Mesendoderm (in vitro differentiated cells): ENCODE measurements at regions not wholly inside any gene's neighbourhood (a gene's known extent, or its start where the extent isn't known, plus 50 kb on each side); places are given as distances from the start of the nearest gene placed in this dataset.
A peak's percentile ranks its signal among the peaks of the same experiment; 100 is the strongest.

Source experiments
- DNase-seq: peaks from one replicate; pipeline ENCODE4 v3.0.0; 2013
- H2AK5ac ChIP-seq: 2 replicates; pipeline ENCODE4 v1.6.1; 2013; ENCODE audit warnings: low read length, inconsistent platforms
- H2BK120ac ChIP-seq: 2 replicates; pipeline ENCODE4 v1.6.1; 2013; ENCODE audit warnings: low read depth, mild to moderate bottlenecking, low read length, moderate library complexity, mixed read lengths
- H2BK15ac ChIP-seq: replicated peaks from 2 replicates; pipeline ENCODE4 v1.6.1; 2013; ENCODE audit warnings: low read depth, mild to moderate bottlenecking, moderate library complexity
- H2BK5ac ChIP-seq: 2 replicates; pipeline ENCODE4 v1.6.1; 2013; ENCODE audit warnings: low read length, inconsistent platforms
- H3K18ac ChIP-seq: 2 replicates; pipeline ENCODE4 v1.6.1; 2013; ENCODE audit warnings: mild to moderate bottlenecking, low read length, mixed read lengths
- H3K23ac ChIP-seq: one replicate; pipeline ENCODE4 v1.6.1; 2013; ENCODE audit warnings: low read length
- H3K27ac ChIP-seq: 2 replicates; pipeline ENCODE4 v1.5.1; 2013; ENCODE audit warnings: low read depth, mild to moderate bottlenecking, inconsistent platforms, low read length, moderate library complexity
- H3K27me3 ChIP-seq: 2 replicates; pipeline ENCODE4 v1.6.1; 2013; ENCODE audit warnings: low read length, control low read depth, mild to moderate bottlenecking, inconsistent platforms; ENCODE audit not compliant: insufficient read depth, poor library complexity
- H3K36me3 ChIP-seq: 2 replicates; pipeline ENCODE4 v1.6.1; 2013; ENCODE audit warnings: low read length, inconsistent platforms; ENCODE audit not compliant: control insufficient read depth, insufficient read depth
- H3K4ac ChIP-seq: one replicate; pipeline ENCODE4 v1.6.1; 2013; ENCODE audit warnings: low read depth, mild to moderate bottlenecking, low read length, moderate library complexity
- H3K4me1 ChIP-seq: 2 replicates; pipeline ENCODE4 v1.6.1; 2013; ENCODE audit warnings: low read depth, low read length, inconsistent platforms; ENCODE audit not compliant: control insufficient read depth
- H3K4me2 ChIP-seq: 2 replicates; pipeline ENCODE4 v1.6.1; 2013; ENCODE audit warnings: low read length
- H3K4me3 ChIP-seq: 2 replicates; pipeline ENCODE4 v1.5.1; 2013; ENCODE audit warnings: mild to moderate bottlenecking, low read length
- H3K56ac ChIP-seq: one replicate; pipeline ENCODE4 v1.6.1; 2013; ENCODE audit warnings: low read length
- H3K79me1 ChIP-seq: 2 replicates; pipeline ENCODE4 v1.6.1; 2013; ENCODE audit warnings: low read length, inconsistent platforms
- H3K79me2 ChIP-seq: 2 replicates; pipeline ENCODE4 v1.6.1; 2013; ENCODE audit warnings: mild to moderate bottlenecking, low read length; ENCODE audit not compliant: control insufficient read depth, insufficient read depth
- H3K9ac ChIP-seq: 2 replicates; pipeline ENCODE4 v1.6.1; 2013; ENCODE audit warnings: low read length, inconsistent platforms
- H4K5ac ChIP-seq: one replicate; pipeline ENCODE4 v1.6.1; 2013; ENCODE audit warnings: low read length
- H4K8ac ChIP-seq: one replicate; pipeline ENCODE4 v1.6.1; 2013; ENCODE audit warnings: low read depth, mild to moderate bottlenecking, control low read depth, low read length, moderate library complexity
- WGBS: extraction: QIAGEN DNeasy Blood & Tissue Kit; methylation state at CpG from one replicate; pipeline ENCODE4 v1.1.7; 2013; ENCODE audit warnings: low lambda C conversion rate, missing lambda C conversion rate; ENCODE audit not compliant: insufficient coverage; ENCODE audit errors: extremely low coverage; 5-methylcytosine and 5-hydroxymethylcytosine counted together

DNA sequence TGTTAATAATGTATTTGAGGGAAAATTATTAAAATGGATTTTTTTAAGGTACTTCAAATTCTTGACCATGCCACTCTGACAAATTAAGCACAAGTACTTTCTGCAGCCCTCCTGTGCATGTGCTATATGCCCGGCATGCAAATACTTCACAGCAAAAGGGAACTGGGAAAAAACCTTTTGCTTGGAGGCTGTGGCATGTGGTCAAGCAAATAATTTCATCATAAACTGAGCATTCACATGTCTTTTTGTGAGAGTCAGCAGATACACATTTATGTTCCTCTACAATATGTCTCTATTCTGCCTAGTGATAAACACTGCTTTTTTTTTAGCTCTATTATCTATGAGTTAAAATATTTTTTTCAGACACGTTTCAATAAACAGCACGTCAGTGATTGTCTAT lies 53.7 kb upstream of the SEMA3A start:
- no CpG with 5 or more reads among the region's 3 CpGs for whole genome bisulfite sequencing

DNA sequence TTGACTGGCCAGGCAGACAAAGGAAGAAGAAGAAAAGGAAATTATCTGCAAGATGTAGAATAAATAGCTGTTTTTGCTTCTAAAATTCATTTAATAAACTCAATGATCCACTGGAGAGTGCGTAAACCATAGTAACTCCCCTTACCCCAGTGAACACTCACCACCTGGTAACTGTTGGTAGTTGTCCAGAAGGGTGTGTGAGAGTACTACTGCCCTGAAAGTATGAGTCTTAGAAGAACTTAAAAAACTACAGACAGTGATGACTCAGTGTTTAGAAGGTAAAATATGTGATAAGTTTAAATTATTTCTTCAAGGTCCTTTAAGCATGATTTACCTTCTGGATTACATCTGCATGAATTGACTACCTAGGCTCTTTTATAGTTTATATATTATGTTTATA lies 53.0 kb upstream of the SEMA3A start:
- H3K79me1 ChIP-seq = no peaks in the 10 kb centered on the region
- H3K27me3 ChIP-seq = no peaks in the 10 kb centered on the region
- no peak overlapping the region for H3K56ac ChIP-seq
- no peak overlapping the region for H4K5ac ChIP-seq
- no peaks in the 10 kb centered on the region for H3K4me1 ChIP-seq
- H2BK5ac ChIP-seq = no peak overlapping the region
- no peak overlapping the region for H3K4ac ChIP-seq
- H4K8ac ChIP-seq = no peak overlapping the region
- H3K4me2 ChIP-seq = no peak overlapping the region
- H3K18ac ChIP-seq = no peak overlapping the region
- no peak overlapping the region for H3K4me3 ChIP-seq
- H3K36me3 ChIP-seq = no peaks in the 10 kb centered on the region
- H2BK15ac ChIP-seq = no peak overlapping the region
- H2BK120ac ChIP-seq = no peak overlapping the region
- no peak for DNase-seq
- H2AK5ac ChIP-seq = no peak overlapping the region
- no peak overlapping the region for H3K23ac ChIP-seq
- H3K79me2 ChIP-seq = no peaks in the 10 kb centered on the region
- H3K9ac ChIP-seq = no peak overlapping the region
- no peak overlapping the region for H3K27ac ChIP-seq
- no CpG with 5 or more reads among the region's 1 CpG for whole genome bisulfite sequencing

More for the DNA sequence above, 53.7 kb upstream of the SEMA3A start:
- no peak overlapping the region for H3K4me3 ChIP-seq
- no peaks in the 10 kb centered on the region for H3K4me1 ChIP-seq
- no peak overlapping the region for H3K18ac ChIP-seq
- H2BK120ac ChIP-seq = no peak overlapping the region
- H3K23ac ChIP-seq = no peak overlapping the region
- H2AK5ac ChIP-seq = no peak overlapping the region
- no peaks in the 10 kb centered on the region for H3K79me1 ChIP-seq
- H4K5ac ChIP-seq = no peak overlapping the region
- no peak overlapping the region for H3K9ac ChIP-seq
- no peak overlapping the region for H2BK15ac ChIP-seq
- H3K4me2 ChIP-seq = no peak overlapping the region
- H3K36me3 ChIP-seq = no peaks in the 10 kb centered on the region
- H4K8ac ChIP-seq = no peak overlapping the region
- no peaks in the 10 kb centered on the region for H3K27me3 ChIP-seq
- DNase-seq = no peak
- H3K79me2 ChIP-seq = no peaks in the 10 kb centered on the region
- no peak overlapping the region for H2BK5ac ChIP-seq
- no peak overlapping the region for H3K27ac ChIP-seq
- no peak overlapping the region for H3K56ac ChIP-seq
- H3K4ac ChIP-seq = no peak overlapping the region

DNA sequence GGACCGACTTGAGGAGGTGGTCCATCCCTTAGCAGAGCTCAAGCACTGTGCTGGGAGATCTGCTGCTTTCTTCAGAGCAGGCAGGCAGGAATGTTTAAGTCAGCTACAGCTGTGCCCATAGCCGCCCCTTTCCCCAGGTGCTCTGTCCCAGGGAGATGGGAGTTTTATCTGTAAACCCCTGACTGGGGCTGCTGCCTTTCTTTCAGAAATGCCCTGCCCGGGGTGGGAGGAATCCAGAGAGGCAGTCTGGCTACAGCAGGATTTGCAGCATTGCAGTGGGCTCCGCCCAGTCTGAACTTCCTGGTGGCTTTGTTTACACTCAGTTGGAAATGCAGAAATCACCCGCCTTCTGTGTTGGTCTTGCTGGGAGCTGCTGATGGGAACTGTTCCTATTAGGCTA lies 51.2 kb upstream of the SEMA3A start:
- no peak overlapping the region for H2BK120ac ChIP-seq
- H3K4me1 ChIP-seq = no peaks in the 10 kb centered on the region
- no peak overlapping the region for H3K9ac ChIP-seq
- no peak overlapping the region for H3K18ac ChIP-seq
- no peaks in the 10 kb centered on the region for H3K27me3 ChIP-seq
- no peaks in the 10 kb centered on the region for H3K79me1 ChIP-seq
- no peak overlapping the region for H3K4me2 ChIP-seq
- H4K8ac ChIP-seq = no peak overlapping the region
- H3K23ac ChIP-seq = no peak overlapping the region
- no peak overlapping the region for H2BK5ac ChIP-seq
- no peaks in the 10 kb centered on the region for H3K36me3 ChIP-seq
- no peaks in the 10 kb centered on the region for H3K79me2 ChIP-seq
- no peak overlapping the region for H3K27ac ChIP-seq
- no peak overlapping the region for H4K5ac ChIP-seq
- H3K56ac ChIP-seq = no peak overlapping the region
- no peak overlapping the region for H2AK5ac ChIP-seq
- DNase-seq = peak; percentile 59
- H3K4me3 ChIP-seq = no peak overlapping the region
- H2BK15ac ChIP-seq = no peak overlapping the region
- H3K4ac ChIP-seq = no peak overlapping the region
- WGBS = no CpG with 5 or more reads among the region's 5 CpGs
